Karpas-422 (cell line): ENCODE measurements at regions not wholly inside any gene's neighbourhood (a gene's known extent, or its start where the extent isn't known, plus 50 kb on each side); places are given as distances from the start of the nearest gene placed in this dataset.

ENCODE experiments used
- DNase-seq: peaks from one replicate; pipeline ENCODE4 v3.0.0-alpha.2; 2015
- H2AFZ ChIP-seq: fragments of 200-600 bp; sonication (generic); 2 replicates; pipeline ENCODE4 v1.6.1; 2014; ENCODE audit warnings: antibody characterized with exemption, low read length, mixed read lengths
- H3K27ac ChIP-seq: fragments of 200-600 bp; sonication (generic); 2 replicates; pipeline ENCODE4 v1.5.1; 2014; ENCODE audit warnings: mild to moderate bottlenecking, low read length, moderate library complexity
- H3K27me3 ChIP-seq: fragments of 200-600 bp; sonication (generic); 2 replicates; pipeline ENCODE4 v1.6.1; 2014; ENCODE audit warnings: low read length, mixed read lengths
- H3K36me3 ChIP-seq: fragments of 200-600 bp; sonication (generic); 2 replicates; pipeline ENCODE4 v1.6.1; 2014; ENCODE audit warnings: low read length, mixed read lengths; ENCODE audit not compliant: insufficient read depth
- H3K4me1 ChIP-seq: fragments of 200-600 bp; sonication (generic); 2 replicates; pipeline ENCODE4 v1.6.1; 2014; ENCODE audit warnings: mild to moderate bottlenecking, low read length, mixed read lengths
- H3K4me2 ChIP-seq: fragments of 200-600 bp; sonication (generic); 2 replicates; pipeline ENCODE4 v1.6.1; 2014; ENCODE audit warnings: low read length, low read depth, mild to moderate bottlenecking; ENCODE audit not compliant: poor library complexity, severe bottlenecking
- H3K4me3 ChIP-seq: fragments of 200-600 bp; sonication (generic); 2 replicates; pipeline ENCODE4 v1.5.1; 2014; ENCODE audit warnings: mild to moderate bottlenecking, antibody characterized with exemption, low read length, mixed read lengths
- H3K79me2 ChIP-seq: fragments of 200-600 bp; sonication (generic); 2 replicates; pipeline ENCODE4 v1.6.1; 2014; ENCODE audit warnings: mild to moderate bottlenecking, low read length, mixed read lengths
- H3K9ac ChIP-seq: fragments of 200-600 bp; sonication (generic); 2 replicates; pipeline ENCODE4 v1.6.0; 2014; ENCODE audit warnings: low read length
- H3K9me2 ChIP-seq: fragments of 200-600 bp; sonication (generic), shearing (Covaris generic); replicated peaks from 2 replicates; pipeline ENCODE4 v1.6.0; 2014; ENCODE audit warnings: mild to moderate bottlenecking, low read length, moderate library complexity; ENCODE audit not compliant: insufficient read depth
- H3K9me3 ChIP-seq: fragments of 300-700, 200-600 bp; sonication (generic); 2 replicates; pipeline ENCODE4 v1.6.1; 2014; ENCODE audit warnings: low read length, mixed read lengths
- H4K20me1 ChIP-seq: fragments of 200-600 bp; sonication (generic); 2 replicates; pipeline ENCODE4 v1.6.1; 2014; ENCODE audit warnings: mild to moderate bottlenecking, antibody characterized with exemption, low read length, low read depth; ENCODE audit not compliant: insufficient read depth

DNA sequence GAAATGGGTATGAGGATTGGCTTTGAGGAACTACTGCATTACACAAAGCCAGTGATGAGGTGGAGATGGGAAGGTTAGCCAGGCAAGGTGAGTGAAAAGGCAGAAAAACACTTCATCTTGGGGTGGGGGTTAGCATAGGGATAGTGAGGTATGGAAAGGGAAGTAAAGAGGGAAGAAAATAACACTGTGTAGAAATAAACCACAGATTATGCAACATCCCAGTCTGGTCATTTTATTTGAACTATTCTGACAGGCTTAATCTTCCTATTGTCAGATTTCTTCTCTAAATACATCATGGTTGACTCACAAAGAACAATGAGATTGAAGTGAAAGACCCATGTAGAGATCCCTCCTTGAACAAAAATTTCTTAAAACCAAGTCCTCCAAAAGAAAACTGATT lies 640.2 kb downstream of the PTPRC start:
- Histone ChIP-seq H3K4me1 (no peaks in the 10 kb centered on the region), H3K9me3 (no peaks in the 10 kb centered on the region), H3K9me2 (no peaks in the 10 kb centered on the region), H3K27ac (no peak overlapping the region), H3K9ac (no peak overlapping the region), H3K36me3 (no peaks in the 10 kb centered on the region), H3K4me3 (no peak overlapping the region), H3K4me2 (no peak overlapping the region), H3K79me2 (no peaks in the 10 kb centered on the region), H2AFZ (no peak overlapping the region), H4K20me1 (no peaks in the 10 kb centered on the region), H3K27me3 (no peaks in the 10 kb centered on the region)
- DNase-seq: no peak

DNA sequence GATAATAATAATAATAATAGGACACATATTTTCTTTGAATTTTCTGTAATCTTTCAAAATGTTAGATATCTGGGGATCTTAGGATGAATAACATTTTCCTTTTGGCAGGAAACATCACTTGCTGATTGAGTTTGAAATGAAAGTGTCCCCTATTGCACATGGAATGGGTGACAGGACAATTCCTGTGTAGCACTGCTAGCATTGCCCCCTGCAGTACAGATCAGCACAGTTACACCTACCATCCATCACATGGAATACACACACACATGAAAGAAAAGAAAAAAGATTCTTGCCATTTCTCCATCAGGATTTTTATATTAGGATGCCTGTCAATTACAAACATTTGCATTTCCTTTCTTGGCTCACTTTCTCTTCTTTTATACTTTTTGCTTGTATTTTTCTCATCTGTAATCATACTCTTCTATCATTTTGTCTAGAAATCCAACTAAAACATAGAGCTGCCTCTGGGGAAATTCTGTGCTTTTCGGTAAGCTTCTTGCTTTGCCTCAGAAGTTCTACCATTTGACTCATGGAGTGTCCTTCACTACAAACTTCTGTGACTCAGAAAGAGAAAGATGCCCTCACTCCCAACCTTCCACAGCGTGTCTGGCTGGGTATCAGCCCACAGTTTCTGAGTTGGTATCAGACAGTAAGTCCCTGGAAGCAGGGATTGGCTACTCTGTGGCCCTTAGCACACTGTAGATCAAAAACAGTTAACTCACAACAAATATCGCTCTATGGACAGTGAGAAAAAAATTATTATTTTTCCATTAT lies 641.2 kb downstream of the PTPRC start:
- H3K9me2 ChIP-seq: no peaks in the 10 kb centered on the region
- H2AFZ ChIP-seq: no peak overlapping the region
- H3K36me3 ChIP-seq: no peaks in the 10 kb centered on the region
- H3K79me2 ChIP-seq: no peaks in the 10 kb centered on the region
- no peak overlapping the region for H3K4me2 ChIP-seq
- H4K20me1 ChIP-seq: no peaks in the 10 kb centered on the region
- no peak overlapping the region for H3K4me3 ChIP-seq
- no peaks in the 10 kb centered on the region for H3K27me3 ChIP-seq
- no peaks in the 10 kb centered on the region for H3K4me1 ChIP-seq
- H3K27ac ChIP-seq: no peak overlapping the region
- DNase-seq: no peak
- no peaks in the 10 kb centered on the region for H3K9me3 ChIP-seq
- H3K9ac ChIP-seq: no peak overlapping the region

GRCh38 chr1:199282751-199283305 lies 644.0 kb downstream of the PTPRC start:
- H3K4me2 ChIP-seq: no peak overlapping the region
- H2AFZ ChIP-seq: no peak overlapping the region
- H3K79me2 ChIP-seq: no peaks in the 10 kb centered on the region
- no peaks in the 10 kb centered on the region for H3K9me2 ChIP-seq
- no peak overlapping the region for H3K9ac ChIP-seq
- H3K4me3 ChIP-seq: no peak overlapping the region
- H3K36me3 ChIP-seq: no peaks in the 10 kb centered on the region
- H4K20me1 ChIP-seq: no peaks in the 10 kb centered on the region
- no peaks in the 10 kb centered on the region for H3K4me1 ChIP-seq
- no peak for DNase-seq
- H3K27ac ChIP-seq: no peak overlapping the region
- H3K27me3 ChIP-seq: no peaks in the 10 kb centered on the region
- H3K9me3 ChIP-seq: no peaks in the 10 kb centered on the region

DNA sequence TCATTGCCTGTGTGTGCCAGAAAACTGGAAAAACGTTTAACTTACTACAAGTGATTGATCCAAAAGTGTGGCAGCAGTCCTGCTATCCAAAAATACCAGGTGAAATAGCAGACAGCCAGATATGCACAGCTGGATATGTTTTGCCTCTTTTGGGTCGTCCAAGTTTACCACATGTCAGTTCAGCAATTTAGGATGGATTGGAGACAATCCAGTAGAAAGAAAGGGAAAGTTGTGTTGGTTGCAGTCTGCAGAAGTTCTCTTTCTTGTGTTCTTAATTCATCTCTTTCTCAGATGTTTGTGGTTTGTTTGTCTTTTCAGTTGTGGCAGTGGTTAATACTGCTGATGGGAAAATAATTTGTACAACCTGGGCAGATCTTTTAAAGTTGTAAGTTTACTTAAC lies 645.0 kb downstream of the PTPRC start:
- no peaks in the 10 kb centered on the region for H3K9me2 ChIP-seq
- H3K4me2 ChIP-seq: no peak overlapping the region
- H3K27ac ChIP-seq: no peak overlapping the region
- no peaks in the 10 kb centered on the region for H3K4me1 ChIP-seq
- H2AFZ ChIP-seq: no peak overlapping the region
- H3K4me3 ChIP-seq: no peak overlapping the region
- no peak overlapping the region for H3K9ac ChIP-seq
- no peaks in the 10 kb centered on the region for H3K79me2 ChIP-seq
- H3K27me3 ChIP-seq: no peaks in the 10 kb centered on the region
- no peak for DNase-seq
- no peaks in the 10 kb centered on the region for H3K9me3 ChIP-seq
- no peaks in the 10 kb centered on the region for H3K36me3 ChIP-seq
- no peaks in the 10 kb centered on the region for H4K20me1 ChIP-seq

DNA sequence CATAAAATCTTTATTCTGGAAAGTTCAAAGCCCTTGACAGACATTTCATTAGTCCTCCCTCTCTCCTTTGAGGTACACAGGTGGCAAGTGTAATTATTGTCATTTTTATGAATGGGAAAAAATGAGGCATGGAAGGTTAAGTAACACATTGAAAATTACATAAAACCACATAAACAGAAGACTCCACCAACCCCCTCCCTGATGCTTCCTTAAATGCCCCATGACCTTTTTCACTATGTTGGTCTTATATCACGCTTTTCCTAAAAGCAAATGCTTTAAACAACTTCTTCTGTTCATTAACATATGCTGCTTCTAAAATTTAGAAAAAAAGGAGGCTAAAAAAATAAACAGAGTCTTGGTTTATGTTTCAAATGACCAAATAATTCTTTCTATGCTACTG lies 648.4 kb downstream of the PTPRC start:
- Histone ChIP-seq H2AFZ (no peak overlapping the region), H3K4me2 (no peak overlapping the region), H3K9me2 (no peaks in the 10 kb centered on the region), H3K79me2 (no peaks in the 10 kb centered on the region), H3K4me1 (no peaks in the 10 kb centered on the region), H3K27me3 (no peaks in the 10 kb centered on the region), H3K27ac (no peak overlapping the region), H3K36me3 (no peaks in the 10 kb centered on the region), H3K4me3 (no peak overlapping the region), H3K9me3 (no peaks in the 10 kb centered on the region), H4K20me1 (no peaks in the 10 kb centered on the region), H3K9ac (no peak overlapping the region)
- no peak for DNase-seq

- no peaks in the 10 kb centered on the region for H4K20me1 ChIP-seq
- no peaks in the 10 kb centered on the region for H3K27me3 ChIP-seq
- H3K36me3 ChIP-seq: no peaks in the 10 kb centered on the region
- H3K4me1 ChIP-seq: no peaks in the 10 kb centered on the region
- no peak for DNase-seq
- H3K27ac ChIP-seq: no peak overlapping the region
- H2AFZ ChIP-seq: no peak overlapping the region
- H3K4me3 ChIP-seq: no peak overlapping the region
- no peaks in the 10 kb centered on the region for H3K9me3 ChIP-seq
- no peak overlapping the region for H3K4me2 ChIP-seq
- H3K9me2 ChIP-seq: no peaks in the 10 kb centered on the region
- no peak overlapping the region for H3K9ac ChIP-seq
- no peaks in the 10 kb centered on the region for H3K79me2 ChIP-seq
These were observed 648.8 kb downstream of the PTPRC start for GRCh38 chr1:199287647-199288046.

DNA sequence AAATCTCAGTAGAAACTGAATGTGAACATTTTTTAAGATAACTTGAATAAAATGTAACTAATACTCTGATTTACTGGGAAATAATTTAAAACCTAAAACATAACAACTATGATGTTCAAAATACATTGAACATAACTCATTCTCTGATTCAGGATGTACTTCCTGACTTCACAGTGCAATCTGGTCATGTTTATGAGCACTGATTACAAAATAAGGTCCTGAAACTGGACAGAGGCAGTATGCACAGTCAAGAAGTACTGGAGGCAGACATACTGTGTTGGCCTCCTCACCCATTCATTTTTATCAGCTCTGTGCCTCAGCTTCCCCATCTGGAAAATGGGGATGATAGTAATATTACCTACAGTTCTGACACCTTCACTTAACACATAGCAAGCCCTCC lies 651.3 kb downstream of the PTPRC start:
- Histone ChIP-seq H3K4me3 (no peak overlapping the region), H3K4me1 (no peaks in the 10 kb centered on the region), H3K9me2 (no peaks in the 10 kb centered on the region), H3K9ac (no peak overlapping the region), H3K79me2 (no peaks in the 10 kb centered on the region), H3K27me3 (no peaks in the 10 kb centered on the region), H4K20me1 (no peaks in the 10 kb centered on the region), H3K4me2 (no peak overlapping the region), H3K36me3 (no peaks in the 10 kb centered on the region), H2AFZ (no peak overlapping the region), H3K9me3 (no peaks in the 10 kb centered on the region), H3K27ac (no peak overlapping the region)
- DNase-seq: no peak

DNA sequence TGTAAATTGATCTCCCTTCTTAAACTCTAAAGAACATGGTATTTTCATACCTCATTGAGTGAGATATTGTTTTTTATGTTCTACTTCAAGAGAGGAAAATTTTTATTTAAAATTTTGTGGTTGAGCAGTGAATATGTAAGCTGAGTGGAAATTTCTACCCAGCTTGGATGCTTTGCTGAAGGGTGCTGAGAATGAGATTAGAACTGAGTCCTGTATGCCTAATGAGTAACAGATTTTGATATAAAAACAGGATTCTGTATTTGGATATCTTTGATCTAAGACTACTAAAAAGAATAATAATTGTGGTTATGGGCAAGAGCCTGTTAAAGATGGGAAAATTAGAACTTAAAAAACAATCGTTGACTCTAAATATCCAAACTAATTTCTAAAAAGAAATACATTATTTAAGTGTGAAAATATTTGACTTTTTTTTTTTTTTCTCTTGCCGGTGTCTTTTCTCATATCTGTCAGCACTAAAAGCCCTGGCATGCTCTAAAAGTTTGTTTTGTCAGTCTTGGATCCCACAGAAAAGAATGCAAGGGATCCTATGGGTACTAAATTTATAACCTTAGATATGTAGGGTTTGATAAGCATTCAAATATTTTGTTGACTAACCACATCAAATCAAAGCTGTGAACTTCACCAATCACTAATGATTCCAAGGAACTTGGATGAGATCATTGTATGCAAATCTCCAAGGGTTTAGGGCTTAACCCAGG lies 652.3 kb downstream of the PTPRC start:
- no peak for DNase-seq
- no peak overlapping the region for H2AFZ ChIP-seq

More for the DNA sequence above, 652.3 kb downstream of the PTPRC start:
- H3K9me3 ChIP-seq: no peaks in the 10 kb centered on the region
- no peak overlapping the region for H3K27ac ChIP-seq
- H3K9me2 ChIP-seq: no peaks in the 10 kb centered on the region
- no peaks in the 10 kb centered on the region for H3K27me3 ChIP-seq
- H3K36me3 ChIP-seq: no peaks in the 10 kb centered on the region
- H3K4me1 ChIP-seq: no peaks in the 10 kb centered on the region
- H3K9ac ChIP-seq: no peak overlapping the region
- no peak overlapping the region for H3K4me3 ChIP-seq
- no peaks in the 10 kb centered on the region for H4K20me1 ChIP-seq
- no peaks in the 10 kb centered on the region for H3K79me2 ChIP-seq
- H3K4me2 ChIP-seq: no peak overlapping the region
